ENCODE measurements at regions not wholly inside any gene's neighbourhood (a gene's known extent, or its start where the extent isn't known, plus 50 kb on each side); places are given as distances from the start of the nearest gene placed in this dataset.

DNA sequence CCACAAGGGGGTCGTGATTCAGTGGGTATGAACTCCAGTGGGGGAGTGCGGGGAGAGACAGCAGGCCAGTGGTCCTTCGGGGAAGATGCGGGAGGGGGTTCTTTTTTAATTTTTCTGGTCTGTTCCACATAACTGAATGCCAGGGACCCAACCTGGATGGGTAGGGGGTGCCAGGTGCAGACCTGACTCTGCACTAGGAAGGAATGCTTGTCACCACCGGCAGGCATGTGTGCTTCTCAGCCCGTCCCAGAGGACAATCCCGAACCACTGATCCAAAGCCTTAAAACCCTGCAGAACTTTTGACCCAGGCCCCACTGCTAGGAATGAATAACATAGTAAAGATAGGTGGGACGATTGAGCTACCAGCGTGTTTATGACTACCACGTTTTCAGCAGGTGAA, 72.0 kb downstream of the DIO3 start:
- TF ChIP-seq, protein P1, sequence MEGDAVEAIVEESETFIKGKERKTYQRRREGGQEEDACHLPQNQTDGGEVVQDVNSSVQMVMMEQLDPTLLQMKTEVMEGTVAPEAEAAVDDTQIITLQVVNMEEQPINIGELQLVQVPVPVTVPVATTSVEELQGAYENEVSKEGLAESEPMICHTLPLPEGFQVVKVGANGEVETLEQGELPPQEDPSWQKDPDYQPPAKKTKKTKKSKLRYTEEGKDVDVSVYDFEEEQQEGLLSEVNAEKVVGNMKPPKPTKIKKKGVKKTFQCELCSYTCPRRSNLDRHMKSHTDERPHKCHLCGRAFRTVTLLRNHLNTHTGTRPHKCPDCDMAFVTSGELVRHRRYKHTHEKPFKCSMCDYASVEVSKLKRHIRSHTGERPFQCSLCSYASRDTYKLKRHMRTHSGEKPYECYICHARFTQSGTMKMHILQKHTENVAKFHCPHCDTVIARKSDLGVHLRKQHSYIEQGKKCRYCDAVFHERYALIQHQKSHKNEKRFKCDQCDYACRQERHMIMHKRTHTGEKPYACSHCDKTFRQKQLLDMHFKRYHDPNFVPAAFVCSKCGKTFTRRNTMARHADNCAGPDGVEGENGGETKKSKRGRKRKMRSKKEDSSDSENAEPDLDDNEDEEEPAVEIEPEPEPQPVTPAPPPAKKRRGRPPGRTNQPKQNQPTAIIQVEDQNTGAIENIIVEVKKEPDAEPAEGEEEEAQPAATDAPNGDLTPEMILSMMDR (IDR thresholded peaks at IDR 0.05) = no peak
- no peak for TF ChIP-seq POLR2AphosphoS5 (IDR thresholded peaks at IDR 0.05; ENCODE audit: low read depth, low read length)
- TF ChIP-seq TCF7L2 (IDR thresholded peaks at IDR 0.05; ENCODE audit: low read depth, low read length) = no peak
- TF ChIP-seq SIN3A (IDR thresholded peaks at IDR 0.05; ENCODE audit: borderline replicate concordance, insufficient read depth, low read depth, low read length) = no peak
